Breast epithelium (tissue), 3 donors: ENCODE measurements at regions not wholly inside any gene's neighbourhood (a gene's known extent, or its start where the extent isn't known, plus 50 kb on each side); places are given as distances from the start of the nearest gene placed in this dataset.

Source experiments
- POLR2A ChIP-seq: fragments of 450-650 bp; IDR thresholded peaks from one replicate; pipeline ENCODE4 v1.6.1; 2016; ENCODE audit warnings: antibody characterized with exemption, mild to moderate bottlenecking, moderate library complexity
- TF ChIP-seq, protein P1 (sequence below), 3 donors: fragments of 450-650 bp; IDR thresholded peaks; one replicate each; pipeline ENCODE4 v1.5.1; 2016 to 2017; ENCODE audit warnings: antibody characterized with exemption in 3 of 3, mild to moderate bottlenecking in 3 of 3, moderate library complexity in 3 of 3

DNA sequence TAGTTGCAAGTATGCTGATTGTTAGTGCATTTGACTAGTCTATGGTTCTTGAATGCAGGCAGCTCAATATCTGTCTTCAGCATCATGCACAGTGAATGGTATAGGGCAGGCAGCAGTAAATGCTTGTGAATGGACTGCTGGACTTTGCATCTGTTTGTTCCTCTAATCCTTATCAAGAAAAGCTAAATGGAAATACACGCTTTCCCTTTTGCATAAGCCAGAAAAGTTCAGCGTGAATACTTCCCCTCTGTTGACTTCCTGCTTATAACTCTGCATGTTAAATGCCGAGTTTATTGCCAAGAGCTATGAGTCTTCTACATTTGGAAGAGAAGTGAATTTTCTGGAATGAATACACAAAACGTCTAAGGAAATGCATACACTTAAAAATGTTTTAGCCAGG is 127.9 kb upstream of the CPHXL start:
- TF ChIP-seq, protein P1, sequence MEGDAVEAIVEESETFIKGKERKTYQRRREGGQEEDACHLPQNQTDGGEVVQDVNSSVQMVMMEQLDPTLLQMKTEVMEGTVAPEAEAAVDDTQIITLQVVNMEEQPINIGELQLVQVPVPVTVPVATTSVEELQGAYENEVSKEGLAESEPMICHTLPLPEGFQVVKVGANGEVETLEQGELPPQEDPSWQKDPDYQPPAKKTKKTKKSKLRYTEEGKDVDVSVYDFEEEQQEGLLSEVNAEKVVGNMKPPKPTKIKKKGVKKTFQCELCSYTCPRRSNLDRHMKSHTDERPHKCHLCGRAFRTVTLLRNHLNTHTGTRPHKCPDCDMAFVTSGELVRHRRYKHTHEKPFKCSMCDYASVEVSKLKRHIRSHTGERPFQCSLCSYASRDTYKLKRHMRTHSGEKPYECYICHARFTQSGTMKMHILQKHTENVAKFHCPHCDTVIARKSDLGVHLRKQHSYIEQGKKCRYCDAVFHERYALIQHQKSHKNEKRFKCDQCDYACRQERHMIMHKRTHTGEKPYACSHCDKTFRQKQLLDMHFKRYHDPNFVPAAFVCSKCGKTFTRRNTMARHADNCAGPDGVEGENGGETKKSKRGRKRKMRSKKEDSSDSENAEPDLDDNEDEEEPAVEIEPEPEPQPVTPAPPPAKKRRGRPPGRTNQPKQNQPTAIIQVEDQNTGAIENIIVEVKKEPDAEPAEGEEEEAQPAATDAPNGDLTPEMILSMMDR (IDR thresholded peaks at IDR 0.05), result no peak
- no peak for TF ChIP-seq POLR2A
